ENCODE measurements at regions not wholly inside any gene's neighbourhood (a gene's known extent, or its start where the extent isn't known, plus 50 kb on each side); places are given as distances from the start of the nearest gene placed in this dataset.

GRCh38 chr12:126727218-126728075 lies 1539.5 kb upstream of the TMEM132C start:
- WGBS (ENCODE audit: insufficient coverage, insufficient replicate concordance, low lambda C conversion rate, missing lambda C conversion rate): 66% methylated on average over 44 of the region's 44 CpGs
- CTCF ChIA-PET: no interaction called here
- POLR2A ChIA-PET: no interaction called here
- no peak for TF ChIP-seq RUNX3 (IDR thresholded peaks at IDR 0.05; ENCODE audit: low read length)
- no peak for TF ChIP-seq EGR1 (IDR thresholded peaks at IDR 0.05; ENCODE audit: borderline replicate concordance in 1 of 2, low read depth in 2 of 2, low read length in 2 of 2)
- TF ChIP-seq HDGF (IDR thresholded peaks at IDR 0.05): no peak
- TF ChIP-seq TCF7 (IDR thresholded peaks at IDR 0.05; ENCODE audit: borderline replicate concordance): no peak
- no peak for TF ChIP-seq CHD1 (IDR thresholded peaks at IDR 0.05; ENCODE audit: low read depth, low read length)
- TF ChIP-seq CEBPZ (IDR thresholded peaks at IDR 0.05; ENCODE audit: low read depth, low read length): no peak
- TF ChIP-seq CBX5 (IDR thresholded peaks at IDR 0.05; ENCODE audit: low read depth): no peak
- no peak for TF ChIP-seq MYC (IDR thresholded peaks at IDR 0.05; ENCODE audit: insufficient read depth, insufficient read length, insufficient replicate concordance, low read length, severe bottlenecking)
- TF ChIP-seq POLR2AphosphoS2 (IDR thresholded peaks at IDR 0.05; ENCODE audit: low read depth, low read length): no peak
- no peak for TF ChIP-seq YBX1 (IDR thresholded peaks at IDR 0.05)
- TF ChIP-seq PRDM15 (CRISPR knock-in tag; IDR thresholded peaks at IDR 0.05): no peak

More at GRCh38 chr12:126727218-126728075, 1539.5 kb upstream of the TMEM132C start:
- Histone ChIP-seq H3K79me2 (ENCODE audit: control insufficient read depth, insufficient read depth, low read length) (no peaks in the 10 kb centered on the region), H3K4me2 (ENCODE audit: control insufficient read depth, insufficient read depth) (no peak overlapping the region), H2AFZ (ENCODE audit: control insufficient read depth, low read depth, low read length) (no peak overlapping the region), H3K4me1 (ENCODE audit: control insufficient read depth, insufficient read depth, low read length) (no peaks in the 10 kb centered on the region), H4K20me1 (ENCODE audit: control insufficient read depth, insufficient read depth) (no peaks in the 10 kb centered on the region), H3K27ac (ENCODE audit: control insufficient read depth, insufficient read depth) (no peak overlapping the region), H3K36me3 (ENCODE audit: control insufficient read depth in 2 of 2, insufficient read depth in 2 of 2, low read length in 1 of 2) (no peaks in the 10 kb centered on the region), H3K9me3 (replicated peaks; ENCODE audit: control insufficient read depth, insufficient read depth, low read length) (peaks cover 1% of the 10 kb centered on the region; the same call in 1 of the 3 replicates), H3K4me3 (no peak overlapping the region), H3K9ac (ENCODE audit: control insufficient read depth, insufficient read depth, low read length) (no peak overlapping the region), H3K27me3 (replicated peaks in 1 of 2; ENCODE audit: control insufficient read depth in 2 of 2, insufficient read depth in 2 of 2, low read length in 1 of 2) (no peaks in the 10 kb centered on the region)
- intact Hi-C loops (cut with micrococcal nuclease; ENCODE audit: unreplicated experiment) (no loop called here), in situ Hi-C loops (cut with MboI) (no loop called here)
- ChIA-PET RAD21 (ENCODE audit: unreplicated experiment) (no interaction called here), SMC1A (ENCODE audit: uncharacterized antibody, unreplicated experiment) (no interaction called here)
- no TSS peak for BruUV-seq (replicated peaks)
- DNase-seq (ENCODE audit: low read depth, low spot score) (no peak), FAIRE-seq (no peak), ATAC-seq (no peak)
